ENCODE measurements at regions not wholly inside any gene's neighbourhood (a gene's known extent, or its start where the extent isn't known, plus 50 kb on each side); places are given as distances from the start of the nearest gene placed in this dataset.
"Not testable (repeated sequence)": the region's sequence is repeated elsewhere in the genome, so short reads cannot be mapped to it uniquely, and the experiment has no call there.

DNA sequence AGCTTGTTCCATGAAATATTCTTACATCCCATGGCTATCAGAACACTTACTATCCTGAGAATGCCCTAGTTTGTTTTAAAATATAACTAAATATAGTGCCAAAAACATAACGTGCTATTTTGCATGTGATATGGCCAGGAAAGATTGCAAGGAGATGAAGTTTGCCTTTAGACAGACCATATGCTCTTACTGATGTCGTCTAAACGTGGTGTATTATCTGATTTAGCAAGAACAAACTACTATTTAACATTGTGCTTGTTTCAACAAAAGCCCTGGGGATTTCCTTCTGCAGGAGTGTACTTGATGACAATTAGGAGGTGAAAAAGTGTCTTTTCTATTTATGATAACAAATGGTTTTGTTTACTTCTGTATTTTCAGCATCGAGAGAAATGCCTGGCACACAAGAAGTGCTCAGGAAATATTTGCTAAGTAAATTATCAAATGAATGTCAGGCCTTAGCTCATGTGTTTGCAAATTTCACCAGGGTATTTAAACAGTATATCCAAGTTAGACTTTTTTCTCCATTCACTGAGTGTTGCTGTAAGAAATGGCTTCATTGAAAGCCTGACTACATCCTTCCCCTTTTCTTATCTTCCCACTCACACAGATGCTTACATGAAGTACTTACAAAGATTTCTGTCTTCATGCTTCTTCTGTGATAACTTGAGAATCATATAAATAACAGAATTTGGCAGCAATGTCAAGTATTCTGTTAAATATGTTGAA lies 1033.6 kb downstream of the CDH8 start:
- no peak for DNase-seq (ENCODE audit: low read depth in 2 of 2)

DNA sequence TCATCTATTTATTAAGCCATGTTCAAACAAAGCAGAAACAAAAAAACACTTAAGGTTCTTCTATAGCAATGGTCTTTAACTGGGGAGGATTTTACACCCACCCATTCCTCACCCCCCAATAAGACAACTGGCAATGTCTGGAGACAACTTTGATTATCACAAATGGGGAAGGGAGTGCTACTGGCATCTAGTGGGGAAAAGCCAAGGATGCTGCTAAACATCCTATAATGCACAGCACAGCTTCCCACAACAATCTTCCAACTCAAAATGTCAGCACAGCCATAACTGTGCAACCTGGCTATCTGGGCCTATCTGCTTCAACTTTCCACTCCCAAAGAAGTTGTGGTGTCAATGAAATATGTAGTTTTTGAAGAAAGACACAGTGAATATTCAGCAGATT lies 1044.4 kb downstream of the CDH8 start:
- DNase-seq (ENCODE audit: low read depth in 2 of 2): no peak

GRCh38 chr16:60989592-60989991 lies 1046.6 kb downstream of the CDH8 start:
- DNase-seq (ENCODE audit: low read depth in 2 of 2): no peak

DNA sequence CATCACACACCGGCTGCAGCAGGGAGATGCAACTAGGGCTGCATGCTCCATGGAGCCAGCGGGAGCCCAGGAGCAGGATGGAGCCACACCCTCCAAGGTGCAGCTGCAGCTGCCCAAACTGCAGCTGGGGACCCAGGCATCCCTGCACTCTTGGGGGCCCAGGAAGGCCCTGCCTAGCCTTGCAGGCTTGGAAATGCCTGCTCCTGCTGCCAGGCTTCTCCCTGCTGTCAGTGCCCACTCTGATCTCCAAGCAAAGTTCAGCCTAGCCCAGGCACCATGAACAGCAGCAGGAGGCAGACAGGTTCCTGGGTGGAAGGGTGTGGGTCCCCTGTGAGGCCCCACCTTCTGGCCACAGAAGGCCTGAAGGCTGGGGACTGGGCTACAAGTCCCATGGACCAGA lies 1057.1 kb downstream of the CDH8 start:
- no peak for DNase-seq (ENCODE audit: low read depth in 2 of 2)

DNA sequence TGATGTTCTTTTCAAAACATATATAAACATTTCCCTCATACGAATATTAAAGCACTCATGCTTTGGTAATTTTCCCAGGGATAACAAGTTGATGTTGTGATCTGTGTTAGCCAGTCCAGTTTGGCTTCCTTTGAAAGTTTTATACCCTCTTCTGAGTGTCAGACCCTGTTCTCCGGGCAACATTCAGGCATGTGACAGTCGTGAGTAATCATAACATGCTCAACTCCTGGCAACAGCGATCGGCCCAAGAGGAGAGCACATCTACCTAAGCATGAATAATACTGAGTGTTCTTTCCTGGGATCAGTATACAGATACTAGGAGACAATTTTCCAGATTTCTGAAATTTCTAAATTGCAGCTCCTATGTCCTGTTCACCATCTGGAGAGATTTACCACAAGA lies 1086.4 kb downstream of the CDH8 start:
- no peak for DNase-seq (ENCODE audit: low read depth in 2 of 2)

DNA sequence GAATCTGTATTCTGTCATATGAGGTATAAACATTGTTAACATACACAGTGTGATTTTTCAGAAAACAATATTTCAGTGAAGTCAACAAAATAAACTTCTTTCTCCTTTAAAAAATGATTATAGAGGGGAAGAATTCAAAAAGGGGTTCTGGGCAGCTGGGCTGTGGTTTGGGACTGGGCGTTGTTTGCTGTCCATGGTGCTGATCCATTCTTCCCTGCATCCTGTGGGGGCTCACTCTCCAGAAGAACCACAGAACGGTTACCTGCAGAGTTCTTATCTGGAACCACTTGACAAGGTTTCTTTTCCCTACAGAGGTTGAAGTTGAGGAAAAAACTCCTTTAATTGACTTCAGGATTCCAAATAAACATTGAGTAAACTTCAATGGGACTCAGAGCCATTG lies 1091.0 kb downstream of the CDH8 start:
- DNase-seq (ENCODE audit: low read depth in 2 of 2): no peak

GRCh38 chr16:60936189-60936588 lies 1100.0 kb downstream of the CDH8 start:
- not testable (repeated sequence) for DNase-seq (ENCODE audit: low read depth in 2 of 2)

DNA sequence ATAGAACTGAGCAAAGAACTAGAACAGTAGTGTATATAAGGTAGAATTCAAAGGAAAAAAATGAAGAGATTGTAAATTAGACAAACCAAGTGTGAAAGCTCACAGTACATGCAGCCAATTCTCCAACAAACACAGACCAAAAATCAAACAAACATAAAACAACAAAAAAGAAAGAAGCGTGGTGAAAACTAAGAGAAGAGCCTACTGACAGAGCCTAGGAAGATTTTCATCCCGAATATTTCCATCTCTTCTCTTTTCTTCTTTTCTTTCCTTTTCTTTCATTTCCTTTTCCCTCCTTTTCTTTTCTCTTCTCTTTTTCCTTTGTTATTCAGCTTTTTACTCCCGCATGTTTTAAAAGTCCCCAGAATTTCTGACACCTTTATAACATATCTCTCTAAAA lies 1103.6 kb downstream of the CDH8 start:
- DNase-seq (ENCODE audit: low read depth in 2 of 2): no peak

DNA sequence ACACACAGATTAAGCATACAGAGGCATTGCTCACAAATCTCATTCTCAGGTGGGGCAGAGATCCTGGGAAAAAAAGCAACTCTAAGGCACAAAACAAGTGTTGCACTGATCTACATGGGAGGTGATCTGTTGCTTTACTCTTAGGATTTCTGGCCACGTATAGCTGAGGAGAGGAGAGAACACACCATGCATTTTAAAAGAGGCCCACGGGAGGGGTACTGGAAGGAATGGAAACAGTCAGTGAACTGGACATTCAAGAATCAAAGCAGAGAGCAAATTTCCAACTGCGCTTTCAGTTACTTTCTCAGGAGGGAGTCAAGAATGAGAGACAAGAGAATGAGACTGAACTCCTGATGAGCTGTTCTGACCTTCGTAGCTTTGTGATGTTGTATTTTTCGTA lies 1105.9 kb downstream of the CDH8 start:
- no peak for DNase-seq (ENCODE audit: low read depth in 2 of 2)

DNA sequence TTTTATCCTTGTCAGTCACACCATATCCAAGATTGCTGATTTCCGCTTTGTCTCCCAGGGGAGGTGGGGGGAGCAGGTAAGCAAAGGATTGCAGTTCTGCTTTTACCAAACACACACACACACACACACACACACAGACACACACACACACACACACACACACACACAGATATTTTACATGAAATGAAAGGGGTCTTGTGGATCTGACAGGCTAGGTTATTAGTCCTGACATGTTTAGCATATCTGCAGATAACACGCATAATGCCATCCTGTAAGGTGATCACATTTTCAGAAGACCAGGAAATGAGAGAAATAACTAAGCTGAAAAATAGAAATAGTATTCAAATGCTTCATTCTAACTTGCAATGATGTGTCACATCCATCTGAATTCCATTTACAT lies 1113.3 kb downstream of the CDH8 start:
- DNase-seq (ENCODE audit: low read depth in 2 of 2): no peak

- no peak for DNase-seq (ENCODE audit: low read depth in 2 of 2)
Observed at GRCh38 chr16:60914334-60914733, 1121.9 kb downstream of the CDH8 start.

DNA sequence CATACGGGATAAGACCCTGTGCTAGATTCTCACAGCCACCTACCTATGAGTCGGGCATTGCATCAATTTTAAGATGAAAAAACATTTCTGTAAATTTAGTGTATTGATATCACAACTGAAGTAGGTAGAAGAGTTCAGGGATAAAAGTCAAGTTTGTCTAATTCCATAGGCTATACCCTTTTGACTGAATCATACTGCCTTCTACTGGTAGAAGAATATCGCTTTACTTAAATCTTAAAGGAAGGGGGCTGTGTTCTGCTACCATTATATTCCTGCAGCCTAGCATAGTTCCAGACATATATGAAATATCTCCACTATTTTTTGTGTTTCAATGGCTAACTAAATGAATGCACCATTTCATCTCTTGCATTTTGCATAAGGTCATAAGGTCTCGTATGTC lies 1128.6 kb downstream of the CDH8 start:
- DNase-seq (ENCODE audit: low read depth in 2 of 2): no peak

- DNase-seq (ENCODE audit: low read depth in 2 of 2): no peak
Observed at GRCh38 chr16:60905811-60906210, 1130.4 kb downstream of the CDH8 start.

GRCh38 chr16:60902114-60902513 lies 1134.1 kb downstream of the CDH8 start:
- no peak for DNase-seq (ENCODE audit: low read depth in 2 of 2)

DNA sequence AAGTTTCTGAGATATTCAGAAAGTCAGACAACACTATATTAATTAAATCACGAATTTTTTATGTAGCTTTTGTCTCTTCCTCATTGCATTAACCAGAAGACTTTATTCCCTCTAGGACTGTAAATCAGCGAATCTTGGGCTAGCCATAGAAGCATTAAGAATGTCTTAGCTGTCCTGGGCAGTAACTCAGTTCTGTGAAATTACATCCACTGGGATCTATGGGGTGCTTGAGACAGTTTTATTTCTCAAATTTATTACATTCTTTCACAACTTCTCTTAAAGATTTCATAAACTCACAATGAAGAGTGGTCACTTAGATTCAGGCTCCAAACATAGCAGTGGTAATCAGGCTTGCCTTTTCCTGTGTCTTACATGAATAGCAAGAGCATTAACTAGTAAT lies 1153.4 kb downstream of the CDH8 start:
- no peak for DNase-seq (ENCODE audit: low read depth in 2 of 2)

DNA sequence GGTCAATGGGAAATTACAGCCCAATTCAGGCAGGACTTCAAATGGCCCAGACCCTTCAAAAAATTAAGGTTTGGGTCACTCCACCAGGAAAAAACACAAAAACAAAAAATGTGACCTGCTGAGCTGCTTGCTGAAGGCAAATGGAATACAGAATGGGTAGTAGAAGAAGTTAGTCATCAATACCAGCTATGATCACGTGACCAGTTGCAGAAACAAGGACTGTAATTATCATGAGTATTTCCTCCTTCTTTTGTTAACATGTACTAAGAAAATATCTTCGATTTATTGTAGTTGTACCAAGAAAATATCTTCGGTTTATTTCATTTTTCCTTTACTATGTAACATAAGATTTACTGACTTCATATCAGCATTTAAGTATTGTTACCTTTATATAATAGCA lies 1183.6 kb downstream of the CDH8 start:
- DNase-seq (ENCODE audit: low read depth in 2 of 2): no peak

DNA sequence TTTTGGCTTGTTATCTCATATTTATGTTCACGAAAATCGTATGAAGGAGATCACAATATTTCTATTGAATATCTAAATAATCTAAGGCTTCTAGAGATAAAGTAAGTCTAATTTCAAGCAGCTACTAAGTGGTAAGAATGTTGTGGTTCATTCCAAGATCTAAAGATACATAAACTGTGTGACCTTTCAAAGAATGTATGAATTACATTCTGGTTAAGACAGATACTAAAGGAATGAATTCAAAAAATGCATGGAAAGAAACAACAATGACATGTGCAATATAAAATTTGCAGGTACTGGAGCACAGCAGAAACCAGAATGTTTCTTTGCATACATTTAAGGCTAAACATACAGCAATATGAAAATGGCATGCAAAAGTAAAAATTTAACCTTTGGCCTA lies 1214.6 kb downstream of the CDH8 start:
- DNase-seq (ENCODE audit: low read depth in 2 of 2): no peak

DNA sequence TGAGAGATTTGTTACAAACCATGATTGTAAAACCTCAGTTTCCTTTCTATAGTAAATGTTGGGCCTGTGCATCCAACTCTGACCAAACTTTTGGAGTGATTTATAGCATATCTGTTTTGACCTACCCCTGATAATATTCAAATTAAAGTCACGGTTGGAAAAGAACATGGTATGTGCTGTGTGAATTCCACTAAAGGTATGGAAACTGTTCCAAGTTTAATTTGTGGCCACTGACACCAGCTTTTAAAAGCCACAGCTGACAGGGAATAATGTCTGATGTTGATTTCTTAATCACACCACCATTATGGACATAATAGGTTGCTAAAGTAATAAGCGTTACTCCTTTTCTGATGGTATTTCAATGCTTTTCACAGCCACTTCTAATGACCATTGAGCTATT lies 1215.9 kb downstream of the CDH8 start:
- DNase-seq (ENCODE audit: low read depth in 2 of 2): no peak

- DNase-seq (ENCODE audit: low read depth in 2 of 2): no peak
Observed at GRCh38 chr16:60818465-60818864, 1217.8 kb downstream of the CDH8 start.

GRCh38 chr16:60816461-60816860 lies 1219.8 kb downstream of the CDH8 start:
- DNase-seq (ENCODE audit: low read depth in 2 of 2): no peak

DNA sequence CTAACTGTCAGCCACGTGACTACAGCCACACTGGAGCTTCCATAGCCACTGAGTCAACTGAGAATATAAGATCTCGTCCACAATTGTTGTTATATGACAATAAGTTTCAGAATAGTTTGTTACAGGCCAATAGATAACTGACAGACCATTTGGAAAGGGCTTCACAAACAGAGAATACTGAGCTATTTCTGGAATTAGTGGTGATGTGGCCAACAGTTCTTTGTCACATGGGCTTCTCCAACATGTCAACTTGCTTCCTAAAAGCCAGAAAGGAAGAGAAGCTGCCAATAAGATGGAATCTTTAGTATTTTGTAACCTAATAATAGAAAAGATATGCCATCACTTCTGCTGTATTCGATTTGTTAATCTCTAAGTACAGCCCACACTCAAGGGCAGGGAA lies 1220.4 kb downstream of the CDH8 start:
- no peak for DNase-seq (ENCODE audit: low read depth in 2 of 2)

DNA sequence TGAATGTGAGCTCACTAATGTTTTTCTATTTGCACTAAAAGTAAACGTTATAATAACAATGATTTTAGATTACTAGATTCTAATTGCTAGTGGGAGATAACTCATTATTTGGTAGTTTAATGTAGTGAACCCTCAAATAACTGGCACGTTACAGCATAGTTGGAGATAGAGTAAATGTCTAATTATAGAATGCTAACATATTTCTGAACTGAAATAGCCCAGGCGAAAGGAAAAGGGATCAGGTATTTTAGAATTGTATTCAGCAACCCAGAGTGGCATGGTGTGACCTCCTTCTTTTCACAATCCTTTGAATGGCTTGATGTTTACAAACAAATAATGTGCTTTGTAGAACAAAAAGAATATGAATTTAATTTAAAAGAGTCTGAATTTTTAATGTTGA lies 1221.2 kb downstream of the CDH8 start:
- DNase-seq (ENCODE audit: low read depth in 2 of 2): no peak

GRCh38 chr16:60811657-60812056 lies 1224.6 kb downstream of the CDH8 start:
- no peak for DNase-seq (ENCODE audit: low read depth in 2 of 2)

- no peak for DNase-seq (ENCODE audit: low read depth in 2 of 2)
Observed at GRCh38 chr16:60811051-60811608, 1225.1 kb downstream of the CDH8 start.
